H1 (cell line): ENCODE measurements at regions not wholly inside any gene's neighbourhood (a gene's known extent, or its start where the extent isn't known, plus 50 kb on each side); places are given as distances from the start of the nearest gene placed in this dataset.

ENCODE experiments used
- ASH2L ChIP-seq: fragments of 200-600, 300-600 bp; sonication (generic); IDR thresholded peaks from one replicate; pipeline ENCODE4 v1.7.1; 2017; ENCODE audit warnings: low read length
- CEBPB ChIP-seq: IDR thresholded peaks from 2 replicates; pipeline ENCODE4 v1.6.1; 2012; ENCODE audit warnings: low read depth, low read length
- CREB1 ChIP-seq: IDR thresholded peaks from 2 replicates; pipeline ENCODE4 v1.6.1; 2012; ENCODE audit warnings: inconsistent platforms
- CTCF ChIP-seq, 3 experiments: IDR thresholded peaks; 1 replicate in 2 of 3; 2 replicates in 1 of 3; pipeline versions ENCODE4 v1.5.1 to v1.6.1; 2011; ENCODE audit warnings: low read length in 3 of 3, mild to moderate bottlenecking in 3 of 3, inconsistent platforms in 2 of 3, low read depth in 1 of 3, moderate library complexity in 1 of 3; ENCODE audit not compliant: insufficient read depth in 1 of 3; ENCODE audit errors: control extremely low read depth in 1 of 3
- EP300 ChIP-seq, 2 experiments: IDR thresholded peaks; 1 replicate in 1 of 2; 2 replicates in 1 of 2; pipeline ENCODE4 v1.6.1; 2011 to 2012; ENCODE audit warnings: low read depth in 2 of 2, low read length in 2 of 2, mild to moderate bottlenecking in 2 of 2, borderline replicate concordance in 1 of 2, inconsistent platforms in 1 of 2, moderate library complexity in 1 of 2
- EZH2 ChIP-seq: fragments of 200-600 bp; sonication (generic); IDR thresholded peaks from 2 replicates; pipeline ENCODE4 v1.7.1; 2012; ENCODE audit warnings: low read depth, mild to moderate bottlenecking, moderate library complexity, low read length, inconsistent platforms; ENCODE audit not compliant: severe bottlenecking
- JUND ChIP-seq: IDR thresholded peaks from 2 replicates; pipeline ENCODE4 v1.6.1; 2011; ENCODE audit warnings: mild to moderate bottlenecking, improper control_type of control experiment, low read length
- KDM4A ChIP-seq: IDR thresholded peaks from one replicate; pipeline ENCODE4 v1.7.1; 2012; ENCODE audit warnings: low read depth, mild to moderate bottlenecking, moderate library complexity, low read length, inconsistent platforms; ENCODE audit not compliant: severe bottlenecking
- MAX ChIP-seq: IDR thresholded peaks from 2 replicates; pipeline ENCODE4 v1.6.1; 2012; ENCODE audit warnings: inconsistent platforms
- POLR2A ChIP-seq, 2 experiments: IDR thresholded peaks; 1 replicate in 1 of 2; 2 replicates in 1 of 2; pipeline ENCODE4 v1.6.1; 2011; ENCODE audit warnings: low read depth in 2 of 2, low read length in 2 of 2, mild to moderate bottlenecking in 2 of 2; ENCODE audit errors: control extremely low read depth in 1 of 2
- POLR2AphosphoS5 ChIP-seq: IDR thresholded peaks from 2 replicates; pipeline ENCODE4 v1.6.1; 2011; ENCODE audit warnings: low read depth, low read length
- RFX5 ChIP-seq: IDR thresholded peaks from 2 replicates; pipeline ENCODE4 v1.6.1; 2011; ENCODE audit warnings: low read depth, low read length, improper control_type of control experiment, borderline replicate concordance
- YY1 ChIP-seq: IDR thresholded peaks from 2 replicates; pipeline ENCODE4 v1.6.1; 2011; ENCODE audit warnings: low read depth, mild to moderate bottlenecking, low read length

GRCh38 chr13:50485979-50486935 is 357.2 kb downstream of the DLEU7 start:
- TF ChIP-seq RFX5 = no peak
- no peak for TF ChIP-seq POLR2AphosphoS5
- TF ChIP-seq YY1 = no peak
- no peak for TF ChIP-seq CTCF (IDR thresholded peaks at IDR 0.05; ENCODE audit: control extremely low read depth in 1 of 3, insufficient read depth in 1 of 3, low read depth in 1 of 3, low read length in 3 of 3)
- TF ChIP-seq POLR2A (IDR thresholded peaks at IDR 0.05; ENCODE audit: control extremely low read depth in 1 of 2, low read depth in 2 of 2, low read length in 2 of 2) = no peak
- no peak for TF ChIP-seq JUND
- TF ChIP-seq CEBPB = no peak
- TF ChIP-seq KDM4A = no peak
- no peak for TF ChIP-seq ASH2L
- TF ChIP-seq EP300 (IDR thresholded peaks at IDR 0.05; ENCODE audit: borderline replicate concordance in 1 of 2, low read depth in 2 of 2, low read length in 2 of 2) = no peak
- TF ChIP-seq CREB1 = no peak
- no peak for TF ChIP-seq EZH2
- TF ChIP-seq MAX = no peak
